ENCODE measurements at regions not wholly inside any gene's neighbourhood (a gene's known extent, or its start where the extent isn't known, plus 50 kb on each side); places are given as distances from the start of the nearest gene placed in this dataset.

DNA sequence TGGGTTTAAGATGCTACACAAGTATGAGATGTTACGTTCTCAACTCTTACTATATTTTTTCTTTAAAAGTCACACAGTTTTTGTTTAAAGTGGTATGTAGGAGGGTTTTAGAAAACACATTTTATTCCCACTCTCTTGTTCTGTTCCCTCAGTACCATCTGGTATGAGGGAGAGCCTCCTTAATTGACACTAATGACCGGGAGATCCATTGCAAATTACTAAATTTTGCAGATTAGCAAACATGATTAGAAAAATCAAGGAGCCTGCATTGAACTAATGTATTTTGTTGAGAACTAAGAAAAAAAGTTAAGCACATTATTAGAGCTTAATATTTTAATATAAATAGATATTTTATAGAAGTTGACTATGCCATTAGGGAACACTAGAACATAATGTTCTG is 87.3 kb upstream of the UNC5C start:
- POLR2A ChIA-PET: no interaction called here
- TF ChIP-seq, protein P1, sequence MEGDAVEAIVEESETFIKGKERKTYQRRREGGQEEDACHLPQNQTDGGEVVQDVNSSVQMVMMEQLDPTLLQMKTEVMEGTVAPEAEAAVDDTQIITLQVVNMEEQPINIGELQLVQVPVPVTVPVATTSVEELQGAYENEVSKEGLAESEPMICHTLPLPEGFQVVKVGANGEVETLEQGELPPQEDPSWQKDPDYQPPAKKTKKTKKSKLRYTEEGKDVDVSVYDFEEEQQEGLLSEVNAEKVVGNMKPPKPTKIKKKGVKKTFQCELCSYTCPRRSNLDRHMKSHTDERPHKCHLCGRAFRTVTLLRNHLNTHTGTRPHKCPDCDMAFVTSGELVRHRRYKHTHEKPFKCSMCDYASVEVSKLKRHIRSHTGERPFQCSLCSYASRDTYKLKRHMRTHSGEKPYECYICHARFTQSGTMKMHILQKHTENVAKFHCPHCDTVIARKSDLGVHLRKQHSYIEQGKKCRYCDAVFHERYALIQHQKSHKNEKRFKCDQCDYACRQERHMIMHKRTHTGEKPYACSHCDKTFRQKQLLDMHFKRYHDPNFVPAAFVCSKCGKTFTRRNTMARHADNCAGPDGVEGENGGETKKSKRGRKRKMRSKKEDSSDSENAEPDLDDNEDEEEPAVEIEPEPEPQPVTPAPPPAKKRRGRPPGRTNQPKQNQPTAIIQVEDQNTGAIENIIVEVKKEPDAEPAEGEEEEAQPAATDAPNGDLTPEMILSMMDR (IDR thresholded peaks at IDR 0.05; ENCODE audit: control extremely low read depth, extremely low read depth, low read depth, missing control alignments): no peak
- no peak for DNase-seq (ENCODE audit: extremely low spot score)
- CTCF ChIA-PET: interaction anchor here (1.9 to 2.6 kb wide), 2 partner anchors 10 to 20 kb away, joined by 5 to 8 read pairs; no protein-coding TSS in a partner anchor

DNA sequence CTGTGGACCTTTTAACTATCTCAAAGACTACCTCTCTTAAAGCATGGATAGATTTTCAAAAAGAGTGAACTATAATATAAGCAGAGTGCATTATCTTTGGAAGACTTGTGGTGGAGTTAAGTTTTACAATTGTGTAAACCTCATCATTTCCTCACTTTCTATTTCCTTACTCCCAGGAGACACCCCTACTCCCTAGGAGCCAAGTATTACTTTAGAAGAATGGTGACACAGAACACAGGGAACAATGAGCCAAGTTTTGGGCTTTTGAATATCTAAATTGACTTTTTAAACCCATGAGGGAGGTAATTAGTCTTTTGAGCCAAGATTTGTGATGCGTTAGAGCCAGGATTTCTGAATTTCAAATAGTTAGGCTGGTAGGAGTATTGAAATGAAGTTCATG is 78.9 kb upstream of the UNC5C start:
- CTCF ChIA-PET: no interaction called here
- POLR2A ChIA-PET: no interaction called here
- DNase-seq (ENCODE audit: extremely low spot score): no peak
- TF ChIP-seq, protein P1 (IDR thresholded peaks at IDR 0.05; ENCODE audit: control extremely low read depth, extremely low read depth, low read depth, missing control alignments): no peak

DNA sequence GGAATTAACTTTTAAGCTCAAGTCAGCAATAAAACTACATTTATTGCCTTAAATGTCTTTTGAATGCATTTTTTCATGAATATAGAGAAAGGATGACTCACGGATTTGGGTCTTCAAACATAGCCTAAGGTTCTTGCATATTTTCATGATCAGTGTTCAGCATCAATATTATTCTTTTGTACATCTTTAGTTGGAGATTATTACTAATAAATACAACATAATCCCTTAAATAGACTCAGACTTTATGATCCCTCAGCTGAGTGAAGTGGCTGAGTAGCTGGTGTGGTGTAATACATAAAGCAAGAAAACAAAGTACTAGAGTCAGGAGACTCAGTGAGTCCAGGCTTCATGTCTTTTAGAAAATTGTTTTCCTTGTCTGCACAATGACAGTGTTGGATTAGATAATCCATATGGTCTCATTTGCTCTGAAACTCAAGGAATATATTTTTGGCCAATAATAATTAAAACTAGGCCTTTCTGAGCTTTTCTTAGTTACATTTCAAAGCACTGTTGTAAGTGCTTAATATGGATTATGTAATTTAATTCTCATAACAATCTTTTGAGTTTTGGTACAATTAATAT is 78.3 kb upstream of the UNC5C start:
- POLR2A ChIA-PET: no interaction called here
- TF ChIP-seq, protein P1 (IDR thresholded peaks at IDR 0.05; ENCODE audit: control extremely low read depth, extremely low read depth, low read depth, missing control alignments): no peak
- DNase-seq (ENCODE audit: extremely low spot score): no peak
- CTCF ChIA-PET: no interaction called here

DNA sequence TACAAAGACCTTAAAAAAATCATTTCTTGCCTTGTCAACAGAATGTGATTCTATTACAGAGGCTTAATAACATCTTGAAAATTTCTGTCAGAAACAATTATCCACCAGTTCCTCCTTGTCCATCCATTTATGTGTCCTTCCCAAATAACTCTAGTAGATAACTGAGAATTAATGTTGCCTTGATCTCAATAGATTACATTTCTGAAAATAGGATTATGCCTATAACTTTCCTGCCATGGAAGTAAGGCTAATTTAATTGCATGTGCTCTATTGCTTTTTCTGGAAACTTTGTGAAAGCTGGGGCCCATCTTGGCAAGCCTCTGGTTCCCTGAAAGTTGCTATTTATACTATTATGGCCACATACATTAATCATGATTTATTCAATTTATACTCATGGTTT is 76.2 kb upstream of the UNC5C start:
- DNase-seq (ENCODE audit: extremely low spot score): no peak
- TF ChIP-seq, protein P1 (IDR thresholded peaks at IDR 0.05; ENCODE audit: control extremely low read depth, extremely low read depth, low read depth, missing control alignments): no peak
- ChIA-PET POLR2A (no interaction called here), CTCF (no interaction called here)

DNA sequence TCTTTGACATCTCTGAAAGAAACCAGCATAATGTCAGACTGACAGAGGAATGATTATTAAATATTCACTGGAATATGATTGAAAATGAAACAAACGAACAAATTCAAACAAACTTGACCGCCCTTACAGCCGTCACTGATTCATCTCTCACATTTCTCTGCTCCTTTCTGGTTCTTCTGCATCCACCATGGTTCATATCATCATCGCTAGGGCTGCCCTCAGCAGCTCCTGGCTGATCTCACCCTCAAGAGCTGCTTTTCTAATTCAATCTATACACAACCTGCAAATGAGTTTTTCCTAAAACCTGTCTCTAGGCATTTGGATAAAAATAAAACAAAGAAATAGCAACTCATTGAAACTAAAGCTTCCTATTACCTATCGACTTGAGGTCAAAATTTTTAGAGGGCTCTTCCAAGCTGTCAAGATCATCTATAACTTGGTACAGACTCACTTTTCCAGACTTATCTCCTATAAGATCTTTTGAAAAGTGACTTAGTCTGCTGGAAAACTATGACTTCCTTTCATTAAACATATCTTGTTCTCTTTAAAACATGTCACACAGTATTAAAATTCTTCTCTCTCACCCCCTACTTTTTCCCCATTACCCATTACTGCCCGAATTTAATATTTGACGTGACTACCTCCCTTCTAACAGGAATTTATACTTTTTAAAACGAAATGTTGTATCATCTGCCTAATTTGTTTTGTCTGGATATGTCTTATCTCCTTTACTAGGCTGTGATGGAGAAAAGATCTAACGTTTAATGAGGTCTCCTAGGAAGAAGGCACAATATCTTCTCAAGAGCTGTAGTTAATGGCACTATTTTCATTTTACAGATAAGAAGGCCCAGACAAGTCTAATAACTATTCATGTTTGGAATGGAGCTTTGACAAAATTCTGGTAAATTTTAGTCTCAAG is 71.0 kb upstream of the UNC5C start:
- ChIA-PET POLR2A (no interaction called here), CTCF (no interaction called here)
- DNase-seq (ENCODE audit: extremely low spot score): no peak
- TF ChIP-seq, protein P1 (IDR thresholded peaks at IDR 0.05; ENCODE audit: control extremely low read depth, extremely low read depth, low read depth, missing control alignments): no peak

DNA sequence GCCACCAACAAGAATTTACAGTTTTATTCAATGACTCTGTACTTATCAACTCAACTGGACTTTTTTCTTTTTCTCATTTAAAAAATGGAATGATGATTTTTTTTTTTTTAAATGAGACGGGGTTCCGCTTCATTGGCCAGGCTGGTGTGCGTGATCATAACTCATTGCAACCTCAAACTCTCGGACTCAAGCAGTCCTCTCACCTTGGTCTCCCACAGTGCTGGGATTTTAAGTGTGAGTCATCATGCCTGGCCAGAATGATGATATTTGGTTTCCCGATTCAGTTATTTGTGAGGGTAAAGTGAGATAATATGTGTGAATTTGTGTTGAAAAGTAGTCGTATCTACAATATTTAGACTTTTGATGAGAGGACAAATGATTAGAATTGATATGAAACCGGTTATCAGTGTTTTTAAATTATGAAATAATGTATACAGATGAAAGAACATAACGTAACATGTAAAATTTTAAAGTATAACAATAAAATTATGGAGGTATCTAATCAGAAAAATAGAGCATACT is 66.0 kb upstream of the UNC5C start:
- CTCF ChIA-PET: no interaction called here
- TF ChIP-seq, protein P1 (IDR thresholded peaks at IDR 0.05; ENCODE audit: control extremely low read depth, extremely low read depth, low read depth, missing control alignments): no peak
- DNase-seq (ENCODE audit: extremely low spot score): no peak
- POLR2A ChIA-PET: no interaction called here

All from GM10248 (cell line).